Breast epithelium (tissue), 4 donors: ENCODE measurements at regions not wholly inside any gene's neighbourhood (a gene's known extent, or its start where the extent isn't known, plus 50 kb on each side); places are given as distances from the start of the nearest gene placed in this dataset.

Experiments
- DNase-seq, 2 donors: peaks; one replicate each; pipeline ENCODE4 v3.0.0-alpha.2; 2019; ENCODE audit warnings: low spot score in 2 of 2
- H3K27ac ChIP-seq, 2 donors: fragments of 200-600 bp; sonication (generic) in 1 of 2; one replicate each; pipeline ENCODE4 v1.5.1; 2016 to 2019; ENCODE audit warnings: mild to moderate bottlenecking in 1 of 2
- H3K27me3 ChIP-seq, 2 donors: fragments of 200-600 bp; sonication (generic) in 1 of 2; one replicate each; pipeline versions ENCODE4 v1.5.1 to v1.6.0; 2017 to 2019; ENCODE audit warnings: control low read depth in 1 of 2, mild to moderate bottlenecking in 1 of 2
- H3K36me3 ChIP-seq: fragments of 200-600 bp; one replicate; pipeline ENCODE4 v1.5.1; 2019
- H3K4me1 ChIP-seq, 2 donors: fragments of 200-600 bp; sonication (generic); one replicate each; pipeline ENCODE4 v1.5.1; 2016 to 2019; ENCODE audit warnings: control low read depth in 1 of 2
- H3K4me3 ChIP-seq, 3 donors: fragments of 200-600 bp; sonication (generic); 1 replicate in 2 of 3; 2 replicates in 1 of 3; pipeline ENCODE4 v1.5.1; 2016 to 2019; ENCODE audit warnings: mild to moderate bottlenecking in 3 of 3, moderate library complexity in 2 of 3
- H3K9me3 ChIP-seq, 2 donors: fragments of 200-600 bp; sonication (generic) in 1 of 2; one replicate each; pipeline ENCODE4 v1.5.1; 2016 to 2019; ENCODE audit warnings: control low read depth in 1 of 2
- CTCF ChIP-seq, 3 donors: fragments of 450-650 bp; IDR thresholded peaks; one replicate each; pipeline ENCODE4 v1.5.1; 2016 to 2017; ENCODE audit warnings: antibody characterized with exemption in 3 of 3, mild to moderate bottlenecking in 3 of 3, moderate library complexity in 3 of 3
- POLR2A ChIP-seq: fragments of 450-650 bp; IDR thresholded peaks from one replicate; pipeline ENCODE4 v1.6.1; 2016; ENCODE audit warnings: antibody characterized with exemption, mild to moderate bottlenecking, moderate library complexity
- POLR2AphosphoS5 ChIP-seq, 3 donors: sonication (generic); formaldehyde crosslinking; IDR thresholded peaks; one replicate each; pipeline ENCODE4 v1.6.1; 2017; ENCODE audit warnings: antibody characterized with exemption in 3 of 3
- intact Hi-C: fragments of 100-400 bp; cut with DNase I; formaldehyde crosslinking; loops from one replicate; pipeline ENCODE4 v1.15.1; 2023; ENCODE audit warnings: low total_unique reads

GRCh38 chr9:29647451-29647850 lies 2074.2 kb upstream of the C9orf72 start:
- Histone ChIP-seq H3K4me1 (no peaks in the 10 kb centered on the region), H3K27me3 (no peaks in the 10 kb centered on the region), H3K27ac (no peak overlapping the region), H3K4me3 (no peak overlapping the region), H3K9me3 (no peaks in the 10 kb centered on the region), H3K36me3 (no peaks in the 10 kb centered on the region)
- intact Hi-C loops: no loop called here
- no peak for DNase-seq
- no peak for TF ChIP-seq CTCF (IDR thresholded peaks at IDR 0.05)

- Histone ChIP-seq H3K36me3 (no peaks in the 10 kb centered on the region), H3K9me3 (no peaks in the 10 kb centered on the region), H3K4me1 (no peaks in the 10 kb centered on the region), H3K27me3 (no peaks in the 10 kb centered on the region), H3K4me3 (no peak overlapping the region), H3K27ac (no peak overlapping the region)
- TF ChIP-seq POLR2A (no peak), POLR2AphosphoS5 (IDR thresholded peaks at IDR 0.05) (no peak), CTCF (IDR thresholded peaks at IDR 0.05) (no peak)
- no peak for DNase-seq
- intact Hi-C loops: no loop called here
These were observed 2074.9 kb upstream of the C9orf72 start for GRCh38 chr9:29648132-29648531.

- Histone ChIP-seq H3K4me1 (no peaks in the 10 kb centered on the region), H3K4me3 (no peak overlapping the region), H3K27ac (no peak overlapping the region), H3K9me3 (no peaks in the 10 kb centered on the region), H3K27me3 (no peaks in the 10 kb centered on the region), H3K36me3 (no peaks in the 10 kb centered on the region)
- DNase-seq: no peak
- TF ChIP-seq CTCF (IDR thresholded peaks at IDR 0.05) (no peak), POLR2AphosphoS5 (IDR thresholded peaks at IDR 0.05) (no peak), POLR2A (no peak)
- intact Hi-C loops: no loop called here
These were observed 2075.3 kb upstream of the C9orf72 start for GRCh38 chr9:29648601-29649000.

- Histone ChIP-seq H3K27me3 (no peaks in the 10 kb centered on the region), H3K9me3 (no peaks in the 10 kb centered on the region), H3K27ac (no peak overlapping the region), H3K4me1 (no peaks in the 10 kb centered on the region), H3K4me3 (no peak overlapping the region), H3K36me3 (no peaks in the 10 kb centered on the region)
- TF ChIP-seq POLR2A (no peak), CTCF (IDR thresholded peaks at IDR 0.05) (no peak), POLR2AphosphoS5 (IDR thresholded peaks at IDR 0.05) (no peak)
- no peak for DNase-seq
- intact Hi-C loops: no loop called here
These were observed 2083.5 kb upstream of the C9orf72 start for GRCh38 chr9:29656641-29657406.

GRCh38 chr9:29657821-29658220 lies 2084.5 kb upstream of the C9orf72 start:
- TF ChIP-seq POLR2A: no peak
- TF ChIP-seq POLR2AphosphoS5 (IDR thresholded peaks at IDR 0.05): no peak
- TF ChIP-seq CTCF (IDR thresholded peaks at IDR 0.05): no peak
- intact Hi-C loops: no loop called here
- no peaks in the 10 kb centered on the region for H3K9me3 ChIP-seq
- H3K27ac ChIP-seq: no peak overlapping the region
- H3K4me1 ChIP-seq: no peaks in the 10 kb centered on the region
- no peak for DNase-seq
- no peaks in the 10 kb centered on the region for H3K36me3 ChIP-seq
- no peak overlapping the region for H3K4me3 ChIP-seq
- no peaks in the 10 kb centered on the region for H3K27me3 ChIP-seq
